Progenitor cell of endocrine pancreas (in vitro differentiated cells): ENCODE measurements at regions not wholly inside any gene's neighbourhood (a gene's known extent, or its start where the extent isn't known, plus 50 kb on each side); places are given as distances from the start of the nearest gene placed in this dataset.

ENCODE experiments used
- DNase-seq: peaks from one replicate; pipeline ENCODE4 v3.0.0; 2021; ENCODE audit warnings: low spot score; ENCODE audit not compliant: unreplicated experiment
- H3K27ac Mint-ChIP-seq: 2 replicates; pipeline ENCODE4 v1.8.0; 2021; ENCODE audit warnings: mild to moderate bottlenecking, moderate library complexity, mixed read lengths
- H3K27me3 Mint-ChIP-seq: 2 replicates; pipeline ENCODE4 v1.8.0; 2021; ENCODE audit warnings: mixed read lengths
- H3K36me3 Mint-ChIP-seq: 2 replicates; pipeline ENCODE4 v1.8.0; 2022; ENCODE audit warnings: mixed read lengths; ENCODE audit not compliant: insufficient read depth
- H3K4me1 Mint-ChIP-seq: 2 replicates; pipeline ENCODE4 v1.8.0; 2021; ENCODE audit warnings: low read depth, mixed read lengths
- H3K4me3 Mint-ChIP-seq: 2 replicates; pipeline ENCODE4 v1.8.0; 2021; ENCODE audit warnings: low read depth, mild to moderate bottlenecking, moderate library complexity, mixed read lengths
- H3K9me3 Mint-ChIP-seq: 2 replicates; pipeline ENCODE4 v1.8.0; 2021; ENCODE audit warnings: low read depth, mixed read lengths
- CTCF ChIP-seq: fragments of 200-600 bp; sonication (generic); IDR thresholded peaks from one replicate; pipeline ENCODE4 v1.5.0; 2021; ENCODE audit warnings: antibody characterized with exemption, mild to moderate bottlenecking; ENCODE audit not compliant: unreplicated experiment

- Mint-ChIP-seq H3K36me3 (no peaks in the 10 kb centered on the region), H3K4me3 (no peak overlapping the region), H3K4me1 (peaks cover 17% of the 10 kb centered on the region), H3K27ac (no peak overlapping the region), H3K27me3 (no peaks in the 10 kb centered on the region), H3K9me3 (no peaks in the 10 kb centered on the region)
- no peak for TF ChIP-seq CTCF
- no peak for DNase-seq
These were observed 193.3 kb upstream of the PROK2 start for GRCh38 chr3:71978150-71978721.

- Mint-ChIP-seq H3K27ac (no peak overlapping the region), H3K4me1 (peaks cover 17% of the 10 kb centered on the region), H3K4me3 (no peak overlapping the region), H3K27me3 (no peaks in the 10 kb centered on the region), H3K9me3 (no peaks in the 10 kb centered on the region), H3K36me3 (no peaks in the 10 kb centered on the region)
- TF ChIP-seq CTCF = no peak
- no peak for DNase-seq
These were observed 192.6 kb upstream of the PROK2 start for GRCh38 chr3:71977525-71977924.

GRCh38 chr3:71975573-71975972 lies 190.6 kb upstream of the PROK2 start:
- H3K27me3 Mint-ChIP-seq = no peaks in the 10 kb centered on the region
- DNase-seq = no peak
- no peak overlapping the region for H3K4me3 Mint-ChIP-seq
- no peaks in the 10 kb centered on the region for H3K36me3 Mint-ChIP-seq
- H3K27ac Mint-ChIP-seq = no peak overlapping the region
- H3K4me1 Mint-ChIP-seq = peaks cover 17% of the 10 kb centered on the region
- no peaks in the 10 kb centered on the region for H3K9me3 Mint-ChIP-seq
- TF ChIP-seq CTCF = no peak

GRCh38 chr3:71974786-71975185 lies 189.8 kb upstream of the PROK2 start:
- Mint-ChIP-seq H3K27ac (no peak overlapping the region), H3K9me3 (no peaks in the 10 kb centered on the region), H3K27me3 (no peaks in the 10 kb centered on the region), H3K4me3 (no peak overlapping the region), H3K36me3 (no peaks in the 10 kb centered on the region), H3K4me1 (peaks cover 17% of the 10 kb centered on the region)
- no peak for DNase-seq
- no peak for TF ChIP-seq CTCF

- H3K4me1 Mint-ChIP-seq = peaks cover 10% of the 10 kb centered on the region
- no peak overlapping the region for H3K27ac Mint-ChIP-seq
- H3K27me3 Mint-ChIP-seq = no peaks in the 10 kb centered on the region
- TF ChIP-seq CTCF = no peak
- no peaks in the 10 kb centered on the region for H3K36me3 Mint-ChIP-seq
- H3K4me3 Mint-ChIP-seq = no peak overlapping the region
- no peak for DNase-seq
- no peaks in the 10 kb centered on the region for H3K9me3 Mint-ChIP-seq
These were observed 188.5 kb upstream of the PROK2 start for GRCh38 chr3:71973274-71974030.
